GM20431 (cell line): ENCODE measurements at regions not wholly inside any gene's neighbourhood (a gene's known extent, or its start where the extent isn't known, plus 50 kb on each side); places are given as distances from the start of the nearest gene placed in this dataset.

ENCODE experiments used
- in situ Hi-C: fragments of 300-500 bp; cut with MseI, MboI; formaldehyde crosslinking; loops from one replicate; pipeline ENCODE4 v1.15.0; 2020; ENCODE audit warnings: low sequenced_read_pairs; ENCODE audit not compliant: unreplicated experiment

DNA sequence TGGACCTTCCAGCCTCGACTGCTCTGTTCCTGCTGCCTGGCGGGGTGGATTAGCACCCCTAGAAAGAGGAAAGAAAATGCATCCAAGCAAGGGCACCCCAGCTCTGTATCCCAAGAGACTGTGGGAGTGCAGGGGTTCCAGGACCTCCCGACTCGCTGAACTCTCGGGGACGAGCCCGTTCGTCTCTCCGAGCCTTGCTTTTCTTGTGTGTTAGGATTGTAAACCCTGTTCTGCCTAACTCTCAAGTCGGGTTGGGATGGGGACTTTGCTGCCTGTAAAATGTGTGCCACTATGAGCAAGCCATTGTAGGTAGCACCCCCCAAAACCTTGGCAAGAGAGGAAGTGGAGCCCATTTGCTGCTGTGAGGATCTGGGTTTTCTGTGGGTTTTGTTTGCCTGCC lies 73.2 kb upstream of the VRK1 start:
- in situ Hi-C loops = no loop called here

DNA sequence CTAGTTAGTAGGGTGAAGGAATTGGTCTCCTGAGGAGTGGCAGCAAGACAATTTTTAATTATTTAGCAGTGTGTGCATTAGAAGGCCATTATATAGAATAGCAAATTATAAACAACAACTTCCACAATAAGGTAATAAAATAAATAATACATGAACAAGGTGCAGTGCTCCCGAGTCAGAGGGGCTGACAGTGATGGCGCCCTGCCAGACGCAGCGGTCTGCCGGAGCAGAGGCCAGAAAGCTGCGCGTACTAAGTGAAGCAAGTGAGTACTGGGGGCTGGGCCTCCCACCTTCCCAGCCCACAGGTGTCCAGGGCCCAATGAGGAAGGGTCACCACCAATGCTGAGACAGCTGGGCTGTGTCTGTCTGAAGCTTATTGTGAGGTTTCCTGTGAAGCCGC lies 72.0 kb upstream of the VRK1 start:
- in situ Hi-C loops = no loop called here

DNA sequence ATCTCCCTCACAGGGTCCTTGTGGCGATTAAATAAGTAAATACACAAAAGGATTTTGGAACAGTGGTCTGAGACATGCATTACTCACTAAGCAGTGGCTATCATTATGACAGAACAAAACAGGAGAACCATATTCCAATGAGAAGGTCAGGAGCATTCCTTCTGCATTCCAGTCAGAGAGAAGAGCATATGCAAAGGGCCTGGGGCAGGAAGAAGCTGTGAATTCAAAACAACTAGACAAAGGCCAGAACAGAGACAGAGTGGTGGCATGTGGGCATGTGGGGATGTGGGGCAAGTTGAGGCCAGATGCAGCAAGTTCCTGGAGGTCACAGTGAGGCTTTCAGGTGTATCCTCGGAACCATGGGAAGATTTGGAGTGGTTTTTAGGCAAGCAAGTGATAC lies 70.1 kb upstream of the VRK1 start:
- in situ Hi-C loops = no loop called here

DNA sequence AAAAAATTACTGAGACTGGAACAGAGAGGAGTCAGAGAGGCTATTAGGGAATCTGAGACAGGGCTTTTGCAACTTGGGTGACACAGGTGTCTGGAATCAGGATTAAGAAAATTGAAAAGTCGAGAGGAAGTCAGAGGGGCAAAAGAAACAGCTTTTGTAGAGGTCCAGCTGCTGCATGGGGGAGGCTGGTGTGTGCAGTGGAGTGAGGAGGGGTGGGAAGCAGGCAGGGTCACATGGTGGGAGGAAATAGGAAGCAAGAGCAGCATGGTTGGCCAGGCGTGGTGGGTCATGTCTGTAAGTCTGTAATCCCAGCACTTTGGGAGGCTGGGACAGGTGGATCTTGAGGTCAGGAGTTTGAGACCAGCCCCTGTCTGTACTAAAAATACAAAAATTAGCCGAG lies 69.7 kb upstream of the VRK1 start:
- in situ Hi-C loops = no loop called here

DNA sequence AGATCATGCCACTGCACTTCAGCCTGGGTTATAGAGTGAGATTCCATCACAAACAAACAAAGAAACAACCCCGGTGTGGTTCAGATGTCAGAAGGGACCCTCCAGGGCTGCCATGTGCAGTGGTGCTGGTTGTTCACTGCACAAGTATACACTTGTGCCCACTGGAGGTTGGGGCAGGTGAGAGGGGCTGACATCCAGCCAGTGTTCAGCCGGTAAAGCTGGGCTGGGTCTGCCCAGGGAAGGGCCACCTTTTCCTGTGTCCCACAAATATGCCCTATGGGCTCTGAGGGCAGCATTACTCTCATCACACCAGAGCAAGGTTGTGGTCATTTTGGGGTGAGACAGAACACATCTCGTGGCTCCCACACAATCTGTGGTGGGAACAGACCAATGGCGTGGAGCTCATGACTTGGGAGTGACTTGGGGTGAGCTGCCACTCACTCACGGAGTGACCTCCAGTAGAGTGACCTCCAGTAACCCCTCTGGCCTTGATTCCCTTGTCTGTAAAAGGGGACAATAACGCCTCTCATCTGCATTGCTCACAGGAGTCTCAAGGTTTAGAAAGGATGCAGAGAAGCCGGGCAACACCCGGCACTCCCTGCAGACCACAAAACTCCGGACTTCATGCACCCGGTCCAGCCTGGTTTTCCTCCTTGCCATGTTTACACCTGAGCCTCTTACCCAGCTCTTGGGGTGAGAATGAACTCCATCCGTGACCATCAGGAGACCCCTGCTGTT lies 69.0 kb upstream of the VRK1 start:
- in situ Hi-C loops = no loop called here

DNA sequence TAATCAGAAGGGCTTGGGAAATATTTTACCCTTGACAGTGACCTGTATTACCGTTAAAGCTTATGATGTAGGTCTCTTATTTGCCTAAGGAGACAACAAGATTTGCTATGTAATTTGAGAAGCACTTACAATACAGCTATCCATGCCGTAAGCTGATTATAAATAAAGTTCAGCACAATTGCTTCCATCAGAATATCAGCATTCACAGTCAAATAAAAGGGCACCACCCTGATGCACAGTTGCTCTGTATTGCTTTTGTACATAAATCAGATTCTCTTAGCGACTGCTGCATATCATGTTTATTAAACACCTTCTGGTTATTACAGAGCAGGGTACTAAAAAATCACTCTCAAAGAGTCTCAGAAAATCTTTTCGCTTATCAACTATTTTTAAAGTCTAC lies 67.3 kb upstream of the VRK1 start:
- in situ Hi-C loops = no loop called here

DNA sequence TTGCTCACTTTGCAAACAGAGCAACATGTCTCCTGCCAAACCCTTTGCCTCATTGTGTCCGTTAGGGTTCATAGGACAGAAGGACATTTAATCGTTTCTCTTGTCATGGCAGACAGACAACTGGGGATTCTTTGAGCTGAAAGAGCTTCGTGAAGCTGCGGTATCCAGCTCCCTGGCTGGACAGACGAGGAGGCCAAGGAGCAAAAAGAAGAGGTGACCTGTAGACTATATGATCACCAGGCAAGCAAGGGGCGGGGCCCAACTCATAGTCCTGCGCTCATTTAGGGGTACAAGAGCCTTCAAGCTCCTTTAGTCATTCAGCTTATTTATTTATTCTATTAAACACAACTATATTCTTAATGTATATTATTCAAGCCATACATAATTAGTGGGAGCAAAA lies 66.8 kb upstream of the VRK1 start:
- in situ Hi-C loops = no loop called here

DNA sequence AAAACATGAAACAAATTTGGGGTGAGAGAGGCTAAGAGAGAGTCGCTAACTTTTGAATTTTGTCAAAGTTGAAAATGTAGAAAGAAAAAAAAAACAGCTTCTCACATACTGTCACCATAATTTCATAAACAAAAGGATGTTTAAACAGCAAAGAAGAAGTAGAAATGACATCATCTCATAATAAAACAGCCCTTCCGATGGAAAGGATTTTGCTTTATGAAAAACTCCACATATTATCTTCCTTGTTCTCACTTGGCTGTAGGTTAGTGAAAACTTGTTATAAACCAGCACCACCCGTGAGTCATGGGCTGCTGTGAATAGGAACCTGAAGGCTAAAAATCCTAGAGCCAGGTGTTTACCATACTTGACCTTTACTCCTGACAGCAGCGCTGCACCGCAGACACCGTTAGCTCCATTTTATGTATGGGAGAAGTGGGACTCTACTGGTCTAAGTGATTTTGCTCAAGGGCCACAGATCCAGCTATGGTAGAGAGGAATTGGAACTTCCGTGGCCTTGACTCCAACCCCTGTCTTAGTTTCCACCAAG lies 63.0 kb upstream of the VRK1 start:
- in situ Hi-C loops = no loop called here

DNA sequence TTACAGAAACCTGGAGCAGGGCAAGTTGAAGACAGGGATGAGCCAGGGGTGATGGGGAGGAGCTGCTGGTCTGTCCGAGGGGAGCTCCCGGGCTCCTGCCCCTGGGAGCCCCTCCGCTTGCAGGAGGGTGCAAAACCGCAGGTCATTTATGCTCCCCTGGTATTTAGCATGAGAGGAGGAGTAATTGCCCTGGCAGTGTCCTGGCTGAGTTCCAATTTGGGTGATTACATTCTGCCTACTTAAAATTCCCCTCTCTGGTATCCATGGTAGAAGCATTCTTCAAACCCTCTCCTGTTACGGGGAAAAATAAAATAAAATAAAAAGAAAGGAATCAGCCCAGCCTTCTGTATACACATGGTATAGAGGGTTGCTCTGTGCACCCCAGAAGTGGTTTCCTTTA lies 61.7 kb upstream of the VRK1 start:
- in situ Hi-C loops = no loop called here

DNA sequence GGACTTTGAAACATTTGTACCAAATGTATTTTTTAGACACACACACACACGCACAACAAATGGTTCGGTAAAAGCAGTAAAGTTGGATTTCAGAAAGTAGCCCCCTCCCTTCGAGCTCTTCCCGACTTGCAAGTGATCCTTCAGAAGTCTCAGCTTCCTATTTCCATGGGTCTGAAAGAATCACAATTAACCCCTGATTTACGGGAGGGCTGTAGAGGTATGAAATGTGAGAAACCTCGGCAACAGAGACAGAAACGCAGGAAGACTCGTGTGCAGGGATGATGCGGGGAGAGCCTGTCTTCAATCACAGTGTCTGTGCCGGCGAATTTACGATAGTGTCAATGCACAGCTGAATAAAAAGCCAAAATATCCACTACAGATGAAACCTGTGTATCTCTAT lies 60.7 kb upstream of the VRK1 start:
- in situ Hi-C loops = no loop called here

DNA sequence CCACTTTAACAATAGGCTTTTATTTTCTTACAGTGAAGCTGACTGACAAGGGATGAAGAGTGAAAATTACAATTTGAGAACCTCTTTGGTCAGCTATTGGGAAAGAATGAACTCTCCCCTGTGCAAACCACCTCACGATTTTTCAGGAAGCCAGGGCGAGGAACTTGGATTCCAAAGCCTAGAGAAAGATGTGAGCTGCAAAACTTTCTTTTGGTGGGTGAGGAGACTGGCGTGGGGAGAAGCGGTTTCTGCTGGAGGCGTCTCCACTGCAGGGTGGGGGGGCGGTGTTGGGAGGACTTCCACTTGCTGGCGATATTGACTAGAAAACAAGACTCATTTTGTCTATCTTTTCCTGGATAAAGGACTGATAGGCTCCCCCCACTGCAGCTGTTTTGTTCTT lies 59.3 kb upstream of the VRK1 start:
- in situ Hi-C loops = no loop called here

DNA sequence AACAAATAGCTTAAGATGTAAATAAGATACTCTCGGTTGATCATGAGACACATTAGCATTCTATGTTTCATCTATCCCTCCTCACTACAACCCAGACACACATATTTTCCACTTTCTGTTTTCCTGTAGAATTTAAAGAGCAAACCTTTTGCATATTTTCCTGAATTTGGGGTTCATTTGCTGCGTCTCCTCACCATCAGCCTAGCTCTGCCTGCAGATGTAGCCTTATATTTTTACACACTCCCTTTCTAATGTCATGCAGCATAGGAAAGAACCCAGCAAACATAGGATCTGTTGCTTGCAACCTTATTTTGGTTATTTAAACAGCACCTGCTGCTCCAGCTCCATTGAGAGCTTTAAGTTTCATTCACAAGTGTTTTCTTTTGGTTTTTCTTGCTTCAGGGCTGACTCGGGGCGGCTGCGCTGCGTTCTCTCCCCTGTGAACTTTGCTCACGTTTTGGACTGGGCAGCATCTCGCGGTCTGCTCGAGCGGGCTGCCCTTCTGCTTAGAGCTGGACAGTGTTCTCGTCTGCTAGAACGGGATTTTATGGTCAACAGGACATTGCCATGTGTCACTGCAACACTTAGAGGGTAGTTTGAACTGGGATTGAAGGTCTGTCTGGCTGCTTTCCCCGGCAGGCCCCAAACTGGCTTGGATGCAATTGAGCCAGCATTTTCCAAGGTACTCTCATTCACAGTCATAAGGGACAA lies 57.8 kb upstream of the VRK1 start:
- in situ Hi-C loops = no loop called here

DNA sequence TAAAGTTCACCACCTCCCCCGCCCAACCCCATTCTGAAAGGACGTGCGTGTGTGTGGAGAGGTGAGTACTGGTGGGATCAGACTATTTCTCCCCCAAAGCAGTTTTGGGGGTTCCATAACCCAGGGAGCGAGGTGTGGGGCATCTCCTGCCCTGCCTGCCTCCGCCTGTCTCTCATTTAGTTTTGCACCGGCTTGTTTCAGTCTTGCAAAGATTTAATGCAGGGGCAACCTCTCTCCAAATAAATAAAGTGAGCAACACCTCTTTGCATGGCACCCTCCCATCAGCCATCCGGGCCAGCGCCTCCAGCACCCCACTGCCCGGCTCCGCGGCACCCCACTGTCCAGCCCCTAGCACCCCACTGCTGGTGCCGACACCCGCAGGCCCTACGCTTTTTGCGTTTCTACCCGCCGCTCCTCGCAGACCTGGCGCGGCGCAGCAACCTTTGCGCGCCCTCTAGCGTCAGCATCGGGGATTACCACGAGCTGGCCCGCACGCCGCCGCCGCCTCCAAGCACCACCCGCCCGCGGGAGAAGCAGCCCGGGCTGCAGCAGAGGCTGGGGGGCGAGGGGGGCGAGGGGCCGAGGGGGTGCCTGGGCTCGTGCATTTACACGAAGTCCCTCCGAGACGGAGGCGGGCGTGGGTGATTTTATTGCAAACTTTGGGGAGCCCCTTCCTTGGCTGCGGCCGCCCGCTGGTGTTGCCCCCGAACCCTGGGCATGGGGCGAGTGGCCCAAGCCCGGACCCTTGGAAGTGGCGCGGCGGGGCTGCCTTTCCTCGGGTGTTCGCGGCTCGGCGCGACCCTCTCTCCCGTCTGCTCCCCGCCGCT lies 55.8 kb upstream of the VRK1 start:
- in situ Hi-C loops = loop anchor here (10.0 kb wide), 1 partner anchor 157 kb away; no protein-coding TSS in a partner anchor

DNA sequence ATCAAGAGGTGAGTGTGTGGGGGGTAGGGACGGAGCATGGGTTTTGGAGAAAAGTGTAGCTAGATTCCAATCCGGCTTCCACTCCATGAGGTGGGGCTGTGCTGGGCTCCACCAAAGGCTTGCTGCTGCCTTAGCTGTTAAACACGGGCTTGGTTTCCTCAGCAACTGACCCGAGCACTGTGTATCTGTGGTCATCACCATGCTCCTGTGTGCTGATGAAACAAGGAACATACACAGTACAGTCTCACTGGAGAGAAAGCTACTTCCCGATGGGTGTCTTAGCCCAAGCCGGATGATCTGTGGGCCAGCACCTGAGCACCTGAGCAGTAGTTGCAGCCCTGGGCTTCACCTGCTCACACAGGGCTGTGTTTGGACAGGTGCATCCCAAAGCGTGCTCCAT lies 52.9 kb upstream of the VRK1 start:
- in situ Hi-C loops = loop anchor here (10.0 kb wide), 1 partner anchor 159 kb away; no protein-coding TSS in a partner anchor

DNA sequence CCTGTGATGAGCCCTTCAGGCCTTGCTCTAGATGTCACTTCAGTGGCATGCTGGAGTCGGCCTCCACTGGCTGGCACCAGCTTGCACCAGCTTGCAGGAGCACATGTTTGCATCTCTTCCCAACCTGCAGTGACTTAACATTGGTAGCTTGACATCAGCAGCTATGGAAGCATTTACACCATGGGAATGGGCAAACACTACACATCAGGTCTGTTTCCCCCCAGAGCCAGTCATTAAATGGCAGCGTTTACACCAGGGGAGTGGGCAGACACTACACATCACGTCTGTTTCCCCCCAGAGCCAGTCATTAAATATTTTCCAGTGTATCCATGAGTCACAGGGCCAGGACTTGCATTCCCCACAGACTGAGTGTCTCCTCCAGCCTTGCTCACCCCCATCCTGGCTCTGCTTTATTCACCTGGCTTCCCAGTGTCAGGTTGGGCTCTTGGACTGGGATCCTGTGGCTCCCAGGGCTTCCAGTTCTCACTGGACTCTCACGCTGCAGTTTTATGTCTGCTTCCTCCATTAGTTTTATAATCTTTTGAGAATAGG lies 51.6 kb upstream of the VRK1 start:
- in situ Hi-C loops = loop anchor here (10.0 kb wide), 1 partner anchor 161 kb away; no protein-coding TSS in a partner anchor

DNA sequence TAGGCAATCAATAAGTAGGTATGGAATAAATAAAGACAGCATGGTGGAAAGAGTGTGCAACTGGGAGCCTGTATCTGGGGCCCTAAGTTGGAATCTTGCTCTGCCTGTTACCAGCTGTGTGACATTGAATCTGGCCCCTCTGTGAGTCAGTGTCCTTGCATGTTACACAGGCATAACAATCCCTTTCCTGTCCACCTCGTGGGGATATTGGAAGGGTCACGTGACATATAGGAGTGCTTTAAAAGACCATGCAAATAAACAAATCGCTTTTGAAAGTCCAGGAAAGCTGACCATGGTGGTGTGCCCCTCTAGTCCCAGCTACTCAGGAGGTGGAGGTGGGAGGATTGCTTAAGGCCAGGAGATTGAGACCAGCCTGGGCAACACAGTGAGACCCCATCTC lies 51.1 kb upstream of the VRK1 start:
- in situ Hi-C loops = loop anchor here (10.0 kb wide), 1 partner anchor 161 kb away; no protein-coding TSS in a partner anchor

DNA sequence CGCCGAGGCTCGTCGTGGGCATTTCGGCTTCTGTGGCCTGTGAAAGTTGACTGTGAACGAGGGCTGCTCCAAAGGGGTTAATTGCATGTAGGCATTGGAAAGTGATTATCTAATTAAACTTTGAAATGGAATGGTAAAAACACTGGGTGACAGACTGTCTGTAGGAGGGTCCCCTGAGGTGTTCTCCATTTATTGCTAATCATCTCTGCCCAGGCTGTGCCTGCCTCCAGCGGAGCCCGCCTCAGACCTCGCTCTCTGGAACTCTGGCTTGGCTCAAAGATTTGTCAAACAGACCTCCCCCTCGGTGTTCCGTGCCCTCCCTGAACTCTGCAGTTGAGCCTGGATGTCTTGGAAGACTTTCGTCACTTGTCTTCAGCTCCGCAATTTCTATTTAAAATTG lies 50.2 kb upstream of the VRK1 start:
- in situ Hi-C loops = loop anchor here (10.0 kb wide), 1 partner anchor 162 kb away; no protein-coding TSS in a partner anchor
